HCT116 (cell line): ENCODE measurements at regions not wholly inside any gene's neighbourhood (a gene's known extent, or its start where the extent isn't known, plus 50 kb on each side); places are given as distances from the start of the nearest gene placed in this dataset.

Source experiments
- EZH2 ChIP-seq: fragments of 200-600 bp; sonication (generic); IDR thresholded peaks from 2 replicates; pipeline ENCODE4 v1.6.1; 2017; ENCODE audit warnings: antibody characterized with exemption, mixed run types
- EZH2phosphoT487 ChIP-seq: fragments of 200-600 bp; IDR thresholded peaks from 2 replicates; pipeline ENCODE4 v1.6.1; 2018; ENCODE audit warnings: antibody characterized with exemption, borderline replicate concordance
- FOSL1 ChIP-seq: IDR thresholded peaks from 2 replicates; pipeline ENCODE4 v1.6.1; 2012; ENCODE audit warnings: low read depth
- JUND ChIP-seq: IDR thresholded peaks from 2 replicates; pipeline ENCODE4 v1.6.1; 2012
- POLR2A ChIP-seq: IDR thresholded peaks from 2 replicates; pipeline ENCODE4 v1.7.0; 2011; ENCODE audit warnings: borderline replicate concordance; ENCODE audit not compliant: insufficient read depth, insufficient read length; ENCODE audit errors: extremely low read depth
- POLR2AphosphoS5 ChIP-seq: IDR thresholded peaks from 2 replicates; pipeline ENCODE4 v1.6.1; 2011; ENCODE audit warnings: mild to moderate bottlenecking, low read depth, low read length, moderate library complexity
- RAD21 ChIP-seq: IDR thresholded peaks from 2 replicates; pipeline ENCODE4 v1.6.1; 2012; ENCODE audit warnings: low read depth, mild to moderate bottlenecking
- REST ChIP-seq: IDR thresholded peaks from 2 replicates; pipeline ENCODE4 v1.6.1; 2012; ENCODE audit warnings: low read depth
- SIN3A ChIP-seq: IDR thresholded peaks from 2 replicates; pipeline ENCODE4 v1.6.1; 2012; ENCODE audit warnings: low read depth
- SRF ChIP-seq: IDR thresholded peaks from 2 replicates; pipeline ENCODE4 v1.6.1; 2012; ENCODE audit warnings: low read depth
- TCF7L2 ChIP-seq: IDR thresholded peaks from 2 replicates; pipeline ENCODE4 v1.7.0; 2011; ENCODE audit warnings: borderline replicate concordance, inconsistent platforms; ENCODE audit not compliant: insufficient read depth, insufficient read length; ENCODE audit errors: extremely low read depth
- ZNF274 ChIP-seq: fragments of 200-500 bp; sonication (Bioruptor generic); IDR thresholded peaks from 2 replicates; pipeline ENCODE4 v1.6.1; 2014; ENCODE audit warnings: mild to moderate bottlenecking, low read depth, low read length, inconsistent platforms
- TF ChIP-seq, protein P1 (sequence below): IDR thresholded peaks from 2 replicates; pipeline ENCODE4 v1.6.1; 2012
- TF ChIP-seq, protein P2 (sequence below), 3 experiments: fragments of 200-600 bp in 1 of 3; sonication (generic) in 1 of 3; IDR thresholded peaks in 2 of 3; conservative IDR thresholded peaks in 1 of 3; 2 replicates each; pipeline ENCODE4 v1.5.1; 2012 to 2017; ENCODE audit warnings: low read depth in 2 of 3, low read length in 2 of 3, antibody characterized with exemption in 1 of 3, borderline replicate concordance in 1 of 3, control low read depth in 1 of 3, mild to moderate bottlenecking in 1 of 3, mixed read lengths in 1 of 3, mixed run types in 1 of 3, moderate library complexity in 1 of 3; ENCODE audit not compliant: insufficient read depth in 1 of 3

- TF ChIP-seq RAD21 (no peak), JUND (no peak), POLR2A (no peak), EZH2 (no peak), POLR2AphosphoS5 (no peak), ZNF274 (no peak), FOSL1 (no peak), SRF (no peak), SIN3A (no peak), TCF7L2 (no peak), EZH2phosphoT487 (no peak), REST (no peak)
- TF ChIP-seq, protein P1, sequence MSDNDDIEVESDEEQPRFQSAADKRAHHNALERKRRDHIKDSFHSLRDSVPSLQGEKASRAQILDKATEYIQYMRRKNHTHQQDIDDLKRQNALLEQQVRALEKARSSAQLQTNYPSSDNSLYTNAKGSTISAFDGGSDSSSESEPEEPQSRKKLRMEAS = no peak
- TF ChIP-seq, protein P2, sequence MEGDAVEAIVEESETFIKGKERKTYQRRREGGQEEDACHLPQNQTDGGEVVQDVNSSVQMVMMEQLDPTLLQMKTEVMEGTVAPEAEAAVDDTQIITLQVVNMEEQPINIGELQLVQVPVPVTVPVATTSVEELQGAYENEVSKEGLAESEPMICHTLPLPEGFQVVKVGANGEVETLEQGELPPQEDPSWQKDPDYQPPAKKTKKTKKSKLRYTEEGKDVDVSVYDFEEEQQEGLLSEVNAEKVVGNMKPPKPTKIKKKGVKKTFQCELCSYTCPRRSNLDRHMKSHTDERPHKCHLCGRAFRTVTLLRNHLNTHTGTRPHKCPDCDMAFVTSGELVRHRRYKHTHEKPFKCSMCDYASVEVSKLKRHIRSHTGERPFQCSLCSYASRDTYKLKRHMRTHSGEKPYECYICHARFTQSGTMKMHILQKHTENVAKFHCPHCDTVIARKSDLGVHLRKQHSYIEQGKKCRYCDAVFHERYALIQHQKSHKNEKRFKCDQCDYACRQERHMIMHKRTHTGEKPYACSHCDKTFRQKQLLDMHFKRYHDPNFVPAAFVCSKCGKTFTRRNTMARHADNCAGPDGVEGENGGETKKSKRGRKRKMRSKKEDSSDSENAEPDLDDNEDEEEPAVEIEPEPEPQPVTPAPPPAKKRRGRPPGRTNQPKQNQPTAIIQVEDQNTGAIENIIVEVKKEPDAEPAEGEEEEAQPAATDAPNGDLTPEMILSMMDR (IDR thresholded peaks at IDR 0.05 in 2 of 3, conservative IDR thresholded peaks at IDR 0.05 in 1 of 3; ENCODE audit: borderline replicate concordance in 1 of 3, insufficient read depth in 1 of 3, low read depth in 2 of 3, low read length in 2 of 3) = no peak
Measured at GRCh38 chr7:79968894-79969293, 165.7 kb upstream of the GNAI1 start.
